ENCODE measurements at regions not wholly inside any gene's neighbourhood (a gene's known extent, or its start where the extent isn't known, plus 50 kb on each side); places are given as distances from the start of the nearest gene placed in this dataset.
A peak's percentile ranks its signal among the peaks of the same experiment; 100 is the strongest.

DNA sequence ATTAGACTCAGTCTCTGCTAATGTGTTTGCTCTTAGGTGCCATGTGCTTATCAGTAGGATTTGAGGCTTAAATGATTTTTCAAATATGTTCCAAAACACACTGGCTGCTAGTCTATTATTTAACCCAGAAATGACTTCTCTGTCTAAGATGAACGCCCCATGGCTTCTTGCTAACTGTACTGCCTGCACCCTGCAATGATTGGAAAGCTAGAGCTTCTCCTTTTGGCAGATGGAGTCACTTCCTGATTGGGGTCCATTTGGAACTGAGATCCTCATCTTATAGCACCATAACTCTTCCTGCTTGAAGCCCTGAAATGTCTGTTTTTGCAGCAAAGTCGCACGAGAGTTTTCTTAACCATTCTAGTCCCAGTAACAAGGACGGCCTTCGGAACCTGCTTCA, 186.5 kb upstream of the ADO start:
- Histone ChIP-seq H3K4me1 (ENCODE audit: control insufficient read depth in 2 of 3, insufficient read depth in 2 of 3, low read depth in 1 of 3, low read length in 3 of 3) (no peaks in the 10 kb centered on the region), H3K9me3 (ENCODE audit: control insufficient read depth in 2 of 3, insufficient read depth in 1 of 3, low read length in 3 of 3) (no peaks in the 10 kb centered on the region), H3K27me3 (ENCODE audit: control insufficient read depth, insufficient read depth, low read length) (no peaks in the 10 kb centered on the region), H3K36me3 (ENCODE audit: control insufficient read depth in 2 of 3, insufficient read depth in 3 of 3, low read length in 3 of 3) (no peaks in the 10 kb centered on the region), H3K9ac (ENCODE audit: low read length in 3 of 3) (no peak overlapping the region), H3K27ac (ENCODE audit: low read depth in 2 of 2, low read length in 2 of 2) (no peak overlapping the region), H3K4me3 (ENCODE audit: low read length in 3 of 3) (no peak overlapping the region)
- TF ChIP-seq, protein P1, sequence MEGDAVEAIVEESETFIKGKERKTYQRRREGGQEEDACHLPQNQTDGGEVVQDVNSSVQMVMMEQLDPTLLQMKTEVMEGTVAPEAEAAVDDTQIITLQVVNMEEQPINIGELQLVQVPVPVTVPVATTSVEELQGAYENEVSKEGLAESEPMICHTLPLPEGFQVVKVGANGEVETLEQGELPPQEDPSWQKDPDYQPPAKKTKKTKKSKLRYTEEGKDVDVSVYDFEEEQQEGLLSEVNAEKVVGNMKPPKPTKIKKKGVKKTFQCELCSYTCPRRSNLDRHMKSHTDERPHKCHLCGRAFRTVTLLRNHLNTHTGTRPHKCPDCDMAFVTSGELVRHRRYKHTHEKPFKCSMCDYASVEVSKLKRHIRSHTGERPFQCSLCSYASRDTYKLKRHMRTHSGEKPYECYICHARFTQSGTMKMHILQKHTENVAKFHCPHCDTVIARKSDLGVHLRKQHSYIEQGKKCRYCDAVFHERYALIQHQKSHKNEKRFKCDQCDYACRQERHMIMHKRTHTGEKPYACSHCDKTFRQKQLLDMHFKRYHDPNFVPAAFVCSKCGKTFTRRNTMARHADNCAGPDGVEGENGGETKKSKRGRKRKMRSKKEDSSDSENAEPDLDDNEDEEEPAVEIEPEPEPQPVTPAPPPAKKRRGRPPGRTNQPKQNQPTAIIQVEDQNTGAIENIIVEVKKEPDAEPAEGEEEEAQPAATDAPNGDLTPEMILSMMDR (IDR thresholded peaks at IDR 0.05; ENCODE audit: borderline replicate concordance, extremely low read depth, insufficient read depth) = no peak
- intact Hi-C loops (cut with DNase I) = loop anchor here (10.0 kb wide), 1 partner anchor 207 kb away; no protein-coding TSS in a partner anchor
- FAIRE-seq (no peak), DNase-seq (no peak)

- TF ChIP-seq, protein P1 (IDR thresholded peaks at IDR 0.05; ENCODE audit: borderline replicate concordance, extremely low read depth, insufficient read depth) = no peak
- no peaks in the 10 kb centered on the region for H3K36me3 ChIP-seq (ENCODE audit: control insufficient read depth in 2 of 3, insufficient read depth in 3 of 3, low read length in 3 of 3)
- intact Hi-C loops (cut with DNase I) = loop anchor here (10.0 kb wide), 1 partner anchor 206 kb away; no protein-coding TSS in a partner anchor
- H3K27me3 ChIP-seq (ENCODE audit: control insufficient read depth, insufficient read depth, low read length) = no peaks in the 10 kb centered on the region
- no peaks in the 10 kb centered on the region for H3K4me1 ChIP-seq (ENCODE audit: control insufficient read depth in 2 of 3, insufficient read depth in 2 of 3, low read depth in 1 of 3, low read length in 3 of 3)
- H3K9ac ChIP-seq (ENCODE audit: low read length in 3 of 3) = no peak overlapping the region
- H3K27ac ChIP-seq (ENCODE audit: low read depth in 2 of 2, low read length in 2 of 2) = no peak overlapping the region
- no peaks in the 10 kb centered on the region for H3K9me3 ChIP-seq (ENCODE audit: control insufficient read depth in 2 of 3, insufficient read depth in 1 of 3, low read length in 3 of 3)
- no peak overlapping the region for H3K4me3 ChIP-seq (ENCODE audit: low read length in 3 of 3)
- FAIRE-seq (no peak), DNase-seq (peak in 2 of 5 donors; percentile 25 to 75)
Measured at GRCh38 chr10:62618576-62619412, 185.7 kb upstream of the ADO start.

DNA sequence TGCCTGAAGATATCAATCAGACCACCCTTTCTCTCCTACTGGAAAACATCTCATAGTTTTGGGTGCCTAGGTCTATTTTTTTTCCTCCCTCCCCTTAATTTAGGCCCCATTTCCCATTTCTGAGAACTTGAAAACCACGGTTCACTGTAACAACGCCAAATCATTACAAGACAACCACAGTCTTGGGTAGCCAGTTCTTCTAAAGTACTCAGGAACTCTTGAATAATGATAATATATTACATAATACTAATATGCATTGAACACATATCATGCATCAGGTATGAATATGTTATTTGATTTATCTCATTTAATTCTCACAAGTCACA, 185.1 kb upstream of the ADO start:
- TF ChIP-seq, protein P1 (IDR thresholded peaks at IDR 0.05; ENCODE audit: borderline replicate concordance, extremely low read depth, insufficient read depth) = no peak
- Histone ChIP-seq H3K9me3 (ENCODE audit: control insufficient read depth in 2 of 3, insufficient read depth in 1 of 3, low read length in 3 of 3) (no peaks in the 10 kb centered on the region), H3K9ac (ENCODE audit: low read length in 3 of 3) (no peak overlapping the region), H3K4me1 (ENCODE audit: control insufficient read depth in 2 of 3, insufficient read depth in 2 of 3, low read depth in 1 of 3, low read length in 3 of 3) (no peaks in the 10 kb centered on the region), H3K4me3 (ENCODE audit: low read length in 3 of 3) (no peak overlapping the region), H3K27me3 (ENCODE audit: control insufficient read depth, insufficient read depth, low read length) (no peaks in the 10 kb centered on the region), H3K36me3 (ENCODE audit: control insufficient read depth in 2 of 3, insufficient read depth in 3 of 3, low read length in 3 of 3) (no peaks in the 10 kb centered on the region), H3K27ac (ENCODE audit: low read depth in 2 of 2, low read length in 2 of 2) (no peak overlapping the region)
- DNase-seq (no peak), FAIRE-seq (no peak)
- intact Hi-C loops (cut with DNase I) = loop anchor here (10.0 kb wide), 1 partner anchor 205 kb away; no protein-coding TSS in a partner anchor

Data from kidney (tissue), 13 donors.